ENCODE measurements at regions not wholly inside any gene's neighbourhood (a gene's known extent, or its start where the extent isn't known, plus 50 kb on each side); places are given as distances from the start of the nearest gene placed in this dataset.

DNA sequence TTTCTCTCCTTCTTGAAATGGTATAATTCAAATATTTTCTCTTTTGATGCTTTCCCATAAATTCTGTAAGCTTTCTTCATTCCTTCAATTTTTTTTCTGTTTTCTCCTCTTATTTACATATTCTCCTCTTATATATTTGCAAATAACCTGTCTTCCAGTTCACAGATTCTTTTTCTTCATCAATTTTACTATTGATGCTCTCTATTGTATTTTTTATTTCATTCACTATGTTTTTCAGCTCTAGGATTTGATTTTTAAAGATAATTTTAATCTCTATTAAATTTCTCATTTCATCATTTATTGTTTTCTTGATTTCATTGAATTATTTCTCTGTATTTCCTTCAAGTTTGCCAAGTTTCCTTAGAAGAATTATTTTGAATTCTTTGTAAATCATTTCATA lies 54.0 kb upstream of the PRPS1L1 start:
- FAIRE-seq: no peak

- FAIRE-seq: no peak
These were observed 54.5 kb upstream of the PRPS1L1 start for GRCh38 chr7:18082169-18082568.

DNA sequence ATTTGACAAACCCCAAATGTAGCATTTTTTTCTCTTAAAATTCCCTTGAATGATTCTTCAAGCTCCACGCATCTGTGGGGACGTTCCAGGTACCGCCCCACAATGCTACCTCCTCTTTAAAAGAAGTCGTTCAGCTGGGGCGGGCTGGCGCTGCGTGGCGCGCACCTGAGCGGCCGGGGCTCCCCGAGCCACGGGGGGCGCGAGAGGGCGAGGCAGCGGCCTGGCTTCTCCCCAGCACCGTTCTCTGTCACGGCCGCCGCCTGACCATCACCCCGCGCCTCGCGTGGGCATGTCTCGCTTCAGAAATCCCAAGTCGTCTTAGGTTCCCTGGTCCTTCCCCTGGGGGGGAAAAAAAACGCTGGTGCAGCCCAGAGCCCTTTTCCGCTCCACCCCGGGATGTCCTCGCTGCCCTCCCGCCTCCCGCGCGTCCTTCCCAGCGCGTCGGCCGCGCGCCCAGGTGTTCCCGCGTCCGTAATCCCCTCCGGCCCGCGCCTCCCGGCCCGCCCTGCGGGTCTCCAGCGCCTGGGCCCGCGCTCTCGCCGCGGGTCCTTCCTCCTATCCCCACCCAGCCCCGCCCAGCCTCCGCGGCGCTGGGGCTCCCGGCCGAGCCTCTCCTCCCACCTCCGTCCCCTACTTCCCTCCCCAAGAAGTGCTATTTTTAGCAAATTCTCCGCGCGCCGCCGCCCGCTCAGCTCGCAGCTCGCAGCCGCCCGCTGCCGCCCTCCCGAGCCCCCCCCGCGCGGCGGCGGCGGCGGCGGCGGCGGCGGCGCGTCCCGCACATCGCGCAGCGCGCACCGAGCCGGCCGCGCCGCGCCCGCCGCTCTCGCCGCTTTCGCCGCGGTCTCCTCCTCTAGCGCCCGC lies 58.7 kb upstream of the PRPS1L1 start:
- FAIRE-seq: no peak

GRCh38 chr7:18087026-18087686 lies 59.5 kb upstream of the PRPS1L1 start:
- no peak for FAIRE-seq

DNA sequence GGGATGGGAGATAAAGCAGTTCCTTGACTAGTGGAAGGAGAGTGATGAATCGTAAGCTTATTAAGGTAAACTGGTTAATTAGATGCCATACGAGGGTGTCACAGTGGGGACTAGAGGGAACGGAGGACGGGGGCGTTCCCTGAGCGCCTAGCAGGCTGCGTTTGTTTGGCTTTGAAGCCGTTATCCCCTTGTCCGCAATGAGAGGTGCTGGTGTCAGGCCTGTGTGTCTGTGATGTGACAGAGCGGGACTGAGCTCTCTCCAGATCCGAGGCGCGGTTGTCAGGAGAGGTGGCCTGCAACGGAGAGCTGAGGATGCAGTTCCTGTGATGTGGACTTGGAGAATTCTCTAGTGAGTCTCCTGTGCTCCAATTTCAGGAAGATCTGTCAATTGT lies 60.0 kb upstream of the PRPS1L1 start:
- FAIRE-seq: no peak

- FAIRE-seq: no peak
These were observed 68.4 kb upstream of the PRPS1L1 start for GRCh38 chr7:18096087-18096486.

DNA sequence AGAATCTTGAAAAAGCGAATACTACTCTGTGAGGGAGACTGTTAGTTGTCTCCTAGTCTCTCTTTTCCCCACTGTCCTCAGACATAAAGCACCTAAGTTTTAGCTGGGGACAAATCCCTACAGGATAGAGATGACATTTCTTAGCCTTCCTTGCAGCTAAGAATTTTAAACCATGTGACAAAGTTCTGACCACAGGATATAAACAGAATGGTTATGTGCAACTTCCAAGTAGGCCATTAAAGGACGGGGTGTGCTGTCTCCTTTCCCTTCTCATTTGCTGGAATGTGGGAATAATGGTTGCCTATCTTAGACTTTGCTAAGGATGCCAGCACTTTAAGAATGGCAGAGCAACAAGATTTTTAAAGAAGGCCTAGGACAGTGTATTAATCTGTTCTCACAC lies 74.9 kb upstream of the PRPS1L1 start:
- FAIRE-seq: no peak

DNA sequence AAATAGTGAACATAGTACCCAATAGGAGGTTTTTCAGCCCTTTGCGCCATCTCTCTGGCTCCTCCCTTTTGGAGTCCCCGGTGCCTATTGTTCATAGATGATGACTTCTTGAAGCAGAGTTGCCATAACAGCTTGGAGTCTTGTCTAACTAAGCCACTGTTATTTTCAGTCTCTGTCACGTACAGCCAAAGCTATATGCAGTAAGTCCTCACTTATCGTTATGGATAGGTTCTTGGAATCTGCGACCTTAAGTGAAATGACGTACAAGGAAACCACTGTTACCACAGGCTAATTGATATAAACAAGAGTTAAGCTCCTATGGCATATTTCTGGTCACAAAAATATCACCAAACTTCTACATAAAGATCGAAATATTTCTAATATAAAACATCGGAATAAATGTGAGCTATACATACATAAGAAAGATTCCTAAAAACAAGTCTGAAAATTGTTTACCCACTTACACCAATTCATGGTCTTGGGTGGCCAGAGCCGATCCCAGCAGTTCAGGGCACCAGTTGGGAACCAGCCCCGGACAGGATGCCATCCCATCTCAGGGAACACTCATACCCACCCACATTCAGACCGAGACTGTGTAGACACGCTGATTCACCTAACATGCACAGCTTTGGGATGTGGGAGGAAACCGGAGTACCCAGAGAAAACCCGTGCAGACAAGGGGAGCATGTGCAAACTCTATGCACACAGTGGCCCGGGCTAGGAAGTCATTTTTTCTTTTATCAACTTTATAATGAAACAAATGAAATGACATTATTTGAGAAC lies 76.0 kb upstream of the PRPS1L1 start:
- no peak for FAIRE-seq

DNA sequence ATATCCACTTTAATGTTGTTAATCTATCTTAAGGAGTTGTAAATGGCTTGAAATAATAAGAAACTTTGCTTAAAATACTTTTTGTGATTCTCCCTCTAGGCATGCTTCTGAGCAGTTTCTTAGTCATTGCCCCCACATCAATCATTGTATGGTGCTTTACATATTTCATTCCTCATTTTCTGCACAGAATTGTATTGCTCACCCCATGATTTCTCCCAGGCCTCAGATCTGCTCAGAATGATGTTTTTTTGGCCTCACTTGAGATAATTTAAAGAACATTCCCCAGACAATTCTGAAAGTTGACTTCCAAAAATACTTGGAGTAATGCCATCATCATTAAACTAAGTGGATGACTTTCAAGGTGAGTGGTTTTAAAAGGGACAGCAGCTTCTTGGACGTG lies 82.1 kb upstream of the PRPS1L1 start:
- FAIRE-seq: no peak

DNA sequence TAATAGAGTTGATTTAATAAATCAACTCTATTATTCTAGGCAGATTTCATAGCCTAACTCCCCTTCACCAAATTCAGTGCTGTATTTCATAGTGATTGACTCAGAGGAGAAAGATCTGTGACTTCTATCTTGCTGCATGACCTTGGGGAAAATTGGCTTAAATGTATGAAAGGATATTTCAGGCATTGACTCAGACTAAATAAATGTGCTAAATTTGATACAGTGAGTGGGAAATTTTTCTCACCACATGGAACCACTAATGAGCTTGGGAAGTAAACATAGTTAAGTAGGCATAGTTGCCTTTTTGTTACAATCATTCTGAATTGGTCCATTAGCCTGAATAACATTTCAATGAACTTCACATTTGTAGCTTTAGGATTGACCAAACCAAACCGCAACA lies 89.0 kb upstream of the PRPS1L1 start:
- FAIRE-seq: no peak

- FAIRE-seq: no peak
These were observed 89.8 kb upstream of the PRPS1L1 start for GRCh38 chr7:18117482-18117881.

DNA sequence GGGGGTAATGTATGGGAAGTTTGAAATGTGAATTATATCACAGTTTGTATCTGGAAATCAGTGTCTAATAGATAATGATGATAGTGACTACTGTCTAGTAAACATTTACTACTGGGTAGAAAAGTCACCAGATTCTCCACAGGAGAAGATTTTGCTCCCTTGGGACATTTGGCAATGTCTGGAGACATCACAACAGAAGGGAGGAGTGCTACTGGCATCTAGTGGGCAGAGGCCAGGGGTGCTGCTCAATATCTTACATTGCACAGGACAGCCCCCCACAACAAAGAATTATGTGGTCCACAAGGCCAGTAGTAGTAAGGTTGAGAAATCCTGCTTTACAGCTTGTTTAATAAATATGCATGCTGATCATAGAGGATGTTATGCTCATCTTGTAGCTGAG lies 92.3 kb upstream of the PRPS1L1 start:
- FAIRE-seq: no peak

DNA sequence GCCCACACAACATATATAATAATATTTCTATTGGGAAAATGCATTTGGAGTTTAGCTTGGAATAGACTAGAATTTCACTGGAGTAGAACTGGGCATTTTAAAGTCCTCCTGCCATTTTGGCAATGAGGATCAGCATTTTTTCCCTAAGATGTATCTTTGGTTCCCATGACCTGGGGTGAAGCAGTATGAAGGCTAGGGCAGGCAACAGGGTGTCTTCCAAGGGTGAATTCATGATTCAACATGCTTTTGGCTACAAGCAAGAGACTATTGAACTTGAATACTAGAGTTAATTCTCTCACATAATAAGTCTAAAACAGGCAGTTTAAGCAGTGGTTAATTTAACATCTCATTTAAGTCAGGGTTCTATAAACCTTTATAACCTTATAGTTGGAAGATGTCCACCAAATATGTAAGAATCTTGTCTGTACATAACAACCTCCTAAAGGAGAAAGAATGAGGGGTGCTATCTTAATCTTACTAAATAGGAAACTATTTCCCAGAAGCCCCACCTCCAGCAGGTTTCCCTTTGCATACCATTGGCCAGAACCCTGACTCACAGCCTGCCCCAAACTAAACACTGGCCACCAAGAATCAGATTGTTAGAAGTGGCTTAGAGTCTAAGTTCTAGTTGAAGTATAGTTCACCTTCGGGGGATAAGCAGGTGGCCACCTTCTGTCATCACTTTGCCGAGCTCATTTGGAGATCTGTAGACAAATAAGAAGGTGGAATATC lies 96.0 kb upstream of the PRPS1L1 start:
- no peak for FAIRE-seq

- no peak for FAIRE-seq
These were observed 97.8 kb upstream of the PRPS1L1 start for GRCh38 chr7:18125476-18125875.

- FAIRE-seq: no peak
These were observed 98.6 kb upstream of the PRPS1L1 start for GRCh38 chr7:18126281-18126680.

GRCh38 chr7:18128846-18129245 lies 101.2 kb upstream of the PRPS1L1 start:
- FAIRE-seq: no peak

GRCh38 chr7:18132811-18133210 lies 105.2 kb upstream of the PRPS1L1 start:
- FAIRE-seq: no peak

- FAIRE-seq: no peak
These were observed 106.3 kb upstream of the PRPS1L1 start for GRCh38 chr7:18133921-18134320.

GRCh38 chr7:18140943-18141342 lies 113.3 kb upstream of the PRPS1L1 start:
- FAIRE-seq: no peak

DNA sequence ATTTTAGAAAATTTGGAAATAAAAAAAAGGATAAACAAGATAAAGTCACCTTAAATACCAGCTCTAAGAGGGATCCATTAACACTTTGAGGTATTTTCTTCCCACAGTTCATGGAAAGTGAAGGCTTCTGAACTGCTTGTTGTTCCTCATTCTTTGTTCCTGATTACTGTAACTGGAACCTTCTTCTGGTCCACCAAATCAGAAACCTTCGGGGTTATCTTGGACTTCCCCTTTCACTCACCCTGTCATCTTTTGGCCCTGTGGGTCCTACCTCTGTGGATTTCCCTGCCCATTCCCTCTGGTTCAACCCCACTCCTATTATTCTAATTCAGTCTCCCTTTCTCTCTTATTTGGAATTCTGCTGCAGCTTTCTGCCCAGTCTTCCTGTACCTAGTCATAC lies 116.5 kb upstream of the PRPS1L1 start:
- no peak for FAIRE-seq

DNA sequence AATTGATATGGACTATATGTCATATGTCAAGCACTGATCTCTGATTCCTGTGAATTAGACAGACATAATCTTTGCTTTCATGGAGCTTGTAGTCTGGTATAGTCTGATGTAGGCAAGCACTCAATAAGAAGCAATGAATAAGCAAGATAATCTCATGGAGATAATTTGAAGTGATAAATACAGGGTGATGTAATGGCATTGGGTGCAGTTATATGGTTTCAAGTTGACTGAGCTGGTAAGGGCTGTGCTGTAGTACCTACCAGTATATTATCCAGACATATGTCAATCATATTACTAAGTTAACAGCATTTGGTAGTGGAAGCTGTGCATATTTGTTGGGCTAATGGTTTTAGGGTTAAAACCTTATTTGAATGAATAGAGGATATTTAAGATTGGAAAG lies 117.5 kb upstream of the PRPS1L1 start:
- no peak for FAIRE-seq

DNA sequence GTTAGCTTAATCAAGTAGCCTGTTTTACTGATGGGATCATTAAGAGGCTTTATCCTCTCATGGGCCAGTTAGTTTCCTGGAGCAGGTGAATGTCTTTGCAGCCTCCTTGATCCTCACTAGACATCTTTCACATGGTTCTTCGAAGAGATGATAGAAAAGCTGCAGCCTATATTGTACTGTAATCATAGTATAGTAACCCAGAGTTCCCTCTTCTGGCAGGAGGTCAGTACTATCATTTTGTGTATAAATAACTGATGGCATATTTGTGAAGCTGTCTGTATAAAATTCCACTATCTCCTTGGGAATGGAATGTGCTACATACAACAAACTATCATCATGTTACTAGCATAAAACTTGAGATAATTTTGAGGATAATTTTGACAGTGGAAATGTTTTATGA lies 123.8 kb upstream of the PRPS1L1 start:
- no peak for FAIRE-seq

GRCh38 chr7:18153183-18153748 lies 125.6 kb upstream of the PRPS1L1 start:
- FAIRE-seq: no peak

Measured in TTC549 (cell line).